Caco-2 (cell line): ENCODE measurements at regions not wholly inside any gene's neighbourhood (a gene's known extent, or its start where the extent isn't known, plus 50 kb on each side); places are given as distances from the start of the nearest gene placed in this dataset.

ENCODE experiments used
- BruUV-seq: library from RNA; stranded (reverse); fragments of 400-500 nt; replicated peaks from 2 replicates; lab custom pipeline; 2021; lab: Mats Ljungman, UMichigan
- CTCF ChIA-PET: fragments of 300-600 bp; sonication (Branson Sonifier 250); formaldehyde crosslinking; loops from one replicate; lab custom pipeline; 2022; ENCODE audit warnings: antibody characterized with exemption; lab: Charles Lee
- POLR2A ChIA-PET: fragments of 300-600 bp; sonication (Branson Sonifier 250); formaldehyde crosslinking; loops from one replicate; lab custom pipeline; 2022; ENCODE audit warnings: antibody characterized with exemption; lab: Charles Lee
- DNase-seq, 2 experiments: peaks; one replicate each; pipeline versions ENCODE4 v3.0.0 to v3.0.0-alpha.2; 2020 to 2022
- H3K27me3 ChIP-seq: replicated peaks from 2 replicates; pipeline ENCODE4 v1.6.0; 2011; ENCODE audit warnings: low read length; ENCODE audit not compliant: control insufficient read depth, insufficient read depth
- H3K36me3 ChIP-seq: 2 replicates; pipeline ENCODE4 v1.5.1; 2011; ENCODE audit warnings: low read length; ENCODE audit not compliant: control insufficient read depth, insufficient read depth
- H3K4me1 ChIP-seq: fragments of 250-450 bp; sonication (Bioruptor Pico); 2 replicates; pipeline ENCODE4 v1.5.1; 2020; ENCODE audit warnings: mild to moderate bottlenecking
- H3K4me3 ChIP-seq: 2 replicates; pipeline ENCODE4 v1.5.1; 2011; ENCODE audit warnings: low read depth, mild to moderate bottlenecking, control low read depth, low read length
- H3K9me3 ChIP-seq: fragments of 250-450 bp; sonication (Bioruptor Pico); 2 replicates; pipeline ENCODE4 v1.5.1; 2020; ENCODE audit warnings: mild to moderate bottlenecking, moderate library complexity
- H3K27ac Mint-ChIP-seq: one replicate; pipeline ENCODE4 v1.8.0; 2022; ENCODE audit warnings: mixed read lengths; ENCODE audit not compliant: unreplicated experiment
- H3K27me3 Mint-ChIP-seq: one replicate; pipeline ENCODE4 v1.8.0; 2022; ENCODE audit warnings: mixed read lengths; ENCODE audit not compliant: insufficient read depth, unreplicated experiment
- H3K36me3 Mint-ChIP-seq: one replicate; pipeline ENCODE4 v1.8.0; 2022; ENCODE audit warnings: mild to moderate bottlenecking, mixed read lengths; ENCODE audit not compliant: insufficient read depth, unreplicated experiment
- H3K4me1 Mint-ChIP-seq: one replicate; pipeline ENCODE4 v1.8.0; 2022; ENCODE audit warnings: low read depth, mixed read lengths; ENCODE audit not compliant: unreplicated experiment
- H3K4me3 Mint-ChIP-seq: one replicate; pipeline ENCODE4 v1.8.0; 2022; ENCODE audit warnings: mild to moderate bottlenecking, moderate library complexity, mixed read lengths; ENCODE audit not compliant: unreplicated experiment
- H3K9me3 Mint-ChIP-seq: one replicate; pipeline ENCODE4 v1.8.0; 2022; ENCODE audit warnings: mixed read lengths; ENCODE audit not compliant: unreplicated experiment
- intact Hi-C: fragments of 100-400 bp; cut with micrococcal nuclease; formaldehyde crosslinking; loops from one replicate; pipeline ENCODE4 v1.10.0; 2022; ENCODE audit not compliant: unreplicated experiment
- TF ChIP-seq, protein P1 (sequence below), 2 experiments: fragments of 200-600 bp in 1 of 2; IDR thresholded peaks; 1 replicate in 1 of 2; 2 replicates in 1 of 2; pipeline versions ENCODE4 v1.5.1 to v1.8.0; 2011 to 2022; ENCODE audit warnings: antibody characterized with exemption in 1 of 2, control low read depth in 1 of 2, inconsistent platforms in 1 of 2, low read depth in 1 of 2, low read length in 1 of 2, mild to moderate bottlenecking in 1 of 2, moderate library complexity in 1 of 2; ENCODE audit not compliant: insufficient read depth in 1 of 2, severe bottlenecking in 1 of 2, unreplicated experiment in 1 of 2

DNA sequence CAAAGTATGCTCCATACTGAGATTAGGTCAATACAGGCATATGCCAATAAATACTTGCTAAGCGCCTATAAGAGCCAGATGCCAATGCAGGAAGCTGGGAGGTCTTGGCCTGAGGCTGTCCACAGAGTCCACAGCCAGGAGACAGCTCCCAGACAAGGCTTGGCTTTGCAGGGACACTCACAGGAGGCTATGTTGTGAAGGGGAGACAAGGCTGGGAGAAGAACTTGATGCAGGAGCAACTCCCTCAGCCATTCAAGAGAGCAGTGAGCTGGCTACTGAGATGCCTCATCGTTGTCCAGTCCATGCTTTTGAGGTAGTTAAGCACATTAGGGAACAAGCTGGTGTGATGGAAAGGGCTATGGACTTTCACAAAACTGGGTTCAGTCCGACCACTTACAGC, 891.5 kb downstream of the TBC1D22A start:
- no peak overlapping the region for H3K27ac Mint-ChIP-seq
- Histone ChIP-seq H3K9me3 (no peaks in the 10 kb centered on the region), H3K27me3 (no peaks in the 10 kb centered on the region), H3K4me3 (no peak overlapping the region), H3K4me1 (no peaks in the 10 kb centered on the region), H3K36me3 (no peaks in the 10 kb centered on the region; the same call in 1 of the 2 replicates)
- TF ChIP-seq, protein P1, sequence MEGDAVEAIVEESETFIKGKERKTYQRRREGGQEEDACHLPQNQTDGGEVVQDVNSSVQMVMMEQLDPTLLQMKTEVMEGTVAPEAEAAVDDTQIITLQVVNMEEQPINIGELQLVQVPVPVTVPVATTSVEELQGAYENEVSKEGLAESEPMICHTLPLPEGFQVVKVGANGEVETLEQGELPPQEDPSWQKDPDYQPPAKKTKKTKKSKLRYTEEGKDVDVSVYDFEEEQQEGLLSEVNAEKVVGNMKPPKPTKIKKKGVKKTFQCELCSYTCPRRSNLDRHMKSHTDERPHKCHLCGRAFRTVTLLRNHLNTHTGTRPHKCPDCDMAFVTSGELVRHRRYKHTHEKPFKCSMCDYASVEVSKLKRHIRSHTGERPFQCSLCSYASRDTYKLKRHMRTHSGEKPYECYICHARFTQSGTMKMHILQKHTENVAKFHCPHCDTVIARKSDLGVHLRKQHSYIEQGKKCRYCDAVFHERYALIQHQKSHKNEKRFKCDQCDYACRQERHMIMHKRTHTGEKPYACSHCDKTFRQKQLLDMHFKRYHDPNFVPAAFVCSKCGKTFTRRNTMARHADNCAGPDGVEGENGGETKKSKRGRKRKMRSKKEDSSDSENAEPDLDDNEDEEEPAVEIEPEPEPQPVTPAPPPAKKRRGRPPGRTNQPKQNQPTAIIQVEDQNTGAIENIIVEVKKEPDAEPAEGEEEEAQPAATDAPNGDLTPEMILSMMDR (IDR thresholded peaks at IDR 0.05; ENCODE audit: insufficient read depth in 1 of 2, low read depth in 1 of 2, low read length in 1 of 2, severe bottlenecking in 1 of 2, unreplicated experiment in 1 of 2), result no peak
- BruUV-seq, result no TSS peak
- no peak for DNase-seq
- POLR2A ChIA-PET, result no interaction called here
- peaks cover 7% of the 10 kb centered on the region for H3K36me3 Mint-ChIP-seq
- no peaks in the 10 kb centered on the region for H3K4me1 Mint-ChIP-seq
- H3K4me3 Mint-ChIP-seq, result no peak overlapping the region
- intact Hi-C loops, result no loop called here
- CTCF ChIA-PET, result no interaction called here
- no peaks in the 10 kb centered on the region for H3K27me3 Mint-ChIP-seq
- H3K9me3 Mint-ChIP-seq, result peaks cover 25% of the 10 kb centered on the region

GRCh38 chr22:47651216-47651987, 889.0 kb downstream of the TBC1D22A start:
- Mint-ChIP-seq H3K27me3 (no peaks in the 10 kb centered on the region), H3K9me3 (peaks cover 25% of the 10 kb centered on the region)

DNA sequence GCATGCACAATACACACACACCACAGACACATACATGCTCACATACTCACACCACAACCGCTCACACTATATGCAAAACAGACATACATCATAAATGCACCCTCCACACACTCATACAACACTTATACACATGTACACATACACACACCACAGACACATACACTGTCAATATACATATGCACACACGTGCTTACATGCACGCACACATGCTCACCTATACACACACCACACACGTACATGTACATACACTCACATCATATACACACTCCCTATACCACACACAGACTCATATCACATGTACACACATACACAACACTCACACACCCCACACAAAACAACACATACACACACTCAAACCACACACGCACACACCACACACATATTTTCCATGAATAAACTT, 885.3 kb downstream of the TBC1D22A start:
- TF ChIP-seq, protein P1 (IDR thresholded peaks at IDR 0.05; ENCODE audit: insufficient read depth in 1 of 2, low read depth in 1 of 2, low read length in 1 of 2, severe bottlenecking in 1 of 2, unreplicated experiment in 1 of 2), result no peak
- DNase-seq, result no peak
- intact Hi-C loops, result no loop called here
- Mint-ChIP-seq H3K9me3 (peaks cover 15% of the 10 kb centered on the region), H3K4me1 (no peaks in the 10 kb centered on the region), H3K4me3 (no peak overlapping the region), H3K36me3 (no peaks in the 10 kb centered on the region), H3K27me3 (no peaks in the 10 kb centered on the region), H3K27ac (no peak overlapping the region)
- no peak overlapping the region for H3K4me3 ChIP-seq
- H3K9me3 ChIP-seq, result no peaks in the 10 kb centered on the region
- H3K4me1 ChIP-seq, result no peaks in the 10 kb centered on the region
- H3K36me3 ChIP-seq, result no peaks in the 10 kb centered on the region; the same call in 1 of the 2 replicates
- CTCF ChIA-PET, result no interaction called here
- POLR2A ChIA-PET, result no interaction called here
- no peaks in the 10 kb centered on the region for H3K27me3 ChIP-seq
- BruUV-seq, result no TSS peak

More at GRCh38 chr22:47651216-47651987, 889.0 kb downstream of the TBC1D22A start:
- Histone ChIP-seq H3K4me1 (no peaks in the 10 kb centered on the region), H3K9me3 (no peaks in the 10 kb centered on the region), H3K27me3 (no peaks in the 10 kb centered on the region), H3K4me3 (no peak overlapping the region), H3K36me3 (no peaks in the 10 kb centered on the region; the same call in 1 of the 2 replicates)
- Mint-ChIP-seq H3K4me3 (no peak overlapping the region), H3K4me1 (no peaks in the 10 kb centered on the region), H3K27ac (no peak overlapping the region), H3K36me3 (no peaks in the 10 kb centered on the region)
- CTCF ChIA-PET, result no interaction called here
- intact Hi-C loops, result no loop called here
- no peak for DNase-seq
- TF ChIP-seq, protein P1 (IDR thresholded peaks at IDR 0.05; ENCODE audit: insufficient read depth in 1 of 2, low read depth in 1 of 2, low read length in 1 of 2, severe bottlenecking in 1 of 2, unreplicated experiment in 1 of 2), result no peak
- POLR2A ChIA-PET, result no interaction called here
- no TSS peak for BruUV-seq
